Fibroblast of villous mesenchyme (primary cell): ENCODE measurements at regions not wholly inside any gene's neighbourhood (a gene's known extent, or its start where the extent isn't known, plus 50 kb on each side); places are given as distances from the start of the nearest gene placed in this dataset.
"Not testable (repeated sequence)": the region's sequence is repeated elsewhere in the genome, so short reads cannot be mapped to it uniquely, and the experiment has no call there.

ENCODE experiments used
- DNase-seq: peaks from one replicate; pipeline ENCODE4 v3.0.0-alpha.2; 2010; ENCODE audit warnings: low read depth
- H3K4me3 ChIP-seq: 2 replicates; pipeline ENCODE4 v1.5.1; 2011; ENCODE audit warnings: low read depth, mild to moderate bottlenecking, low read length
- CTCF ChIP-seq: IDR thresholded peaks from 2 replicates; pipeline ENCODE4 v1.5.1; 2012; ENCODE audit warnings: low read depth, mild to moderate bottlenecking, low read length; ENCODE audit not compliant: insufficient read depth

- DNase-seq = no peak
- TF ChIP-seq CTCF = no peak
- H3K4me3 ChIP-seq = no peak overlapping the region
Observed at GRCh38 chr1:8155528-8156186, 129.5 kb upstream of the ERRFI1 start.

- TF ChIP-seq CTCF = no peak
- DNase-seq = peak; percentile 55
- no peak overlapping the region for H3K4me3 ChIP-seq
Observed at GRCh38 chr1:8154621-8155052, 128.5 kb upstream of the ERRFI1 start.

GRCh38 chr1:8153961-8154360, 127.9 kb upstream of the ERRFI1 start:
- H3K4me3 ChIP-seq = no peak overlapping the region
- TF ChIP-seq CTCF = no peak
- no peak for DNase-seq

GRCh38 chr1:8152731-8153702, 126.9 kb upstream of the ERRFI1 start:
- no peak for DNase-seq
- no peak for TF ChIP-seq CTCF
- no peak overlapping the region for H3K4me3 ChIP-seq

GRCh38 chr1:8151647-8152046, 125.5 kb upstream of the ERRFI1 start:
- no peak overlapping the region for H3K4me3 ChIP-seq
- TF ChIP-seq CTCF = no peak
- DNase-seq = no peak

- not testable (repeated sequence) for H3K4me3 ChIP-seq, DNase-seq
Observed at GRCh38 chr1:8149756-8150155, 123.6 kb upstream of the ERRFI1 start.

- no peak overlapping the region for H3K4me3 ChIP-seq
- TF ChIP-seq CTCF = no peak
- no peak for DNase-seq
Observed at GRCh38 chr1:8147956-8148355, 121.8 kb upstream of the ERRFI1 start.
